Hepatocyte (in vitro differentiated cells): ENCODE measurements at regions not wholly inside any gene's neighbourhood (a gene's known extent, or its start where the extent isn't known, plus 50 kb on each side); places are given as distances from the start of the nearest gene placed in this dataset.

Source experiments
- DNase-seq: peaks from one replicate; pipeline ENCODE4 v3.0.0-alpha.2; 2016; ENCODE audit warnings: low spot score
- H2AFZ ChIP-seq: fragments of 200-600 bp; sonication (generic); 2 replicates; pipeline ENCODE4 v1.6.0; 2016; ENCODE audit warnings: antibody characterized with exemption, mild to moderate bottlenecking
- H3K27ac ChIP-seq: fragments of 200-600 bp; sonication (generic); 2 replicates; pipeline ENCODE4 v1.5.1; 2016; ENCODE audit warnings: mild to moderate bottlenecking
- H3K27me3 ChIP-seq: fragments of 200-600 bp; sonication (generic); 2 replicates; pipeline ENCODE4 v1.6.1; 2016
- H3K36me3 ChIP-seq: fragments of 200-600 bp; sonication (generic); replicated peaks from 2 replicates; pipeline ENCODE4 v1.5.1; 2016; ENCODE audit warnings: low read depth; ENCODE audit not compliant: insufficient read depth
- H3K4me1 ChIP-seq: fragments of 200-600 bp; sonication (generic); 2 replicates; pipeline ENCODE4 v1.5.1; 2016; ENCODE audit warnings: mild to moderate bottlenecking, moderate library complexity; ENCODE audit not compliant: insufficient read depth
- H3K4me2 ChIP-seq: fragments of 200-600 bp; sonication (generic); 2 replicates; pipeline ENCODE4 v1.6.0; 2016
- H3K4me3 ChIP-seq: fragments of 200-600 bp; sonication (generic); 2 replicates; pipeline ENCODE4 v1.5.1; 2016; ENCODE audit warnings: mild to moderate bottlenecking
- H3K79me2 ChIP-seq: fragments of 200-600 bp; sonication (generic); 2 replicates; pipeline ENCODE4 v1.6.0; 2017; ENCODE audit warnings: mild to moderate bottlenecking
- H3K9me2 ChIP-seq: fragments of 200-600 bp; sonication (generic); replicated peaks from 2 replicates; pipeline ENCODE4 v1.6.0; 2017; ENCODE audit warnings: mild to moderate bottlenecking; ENCODE audit not compliant: insufficient read depth
- H3K9me3 ChIP-seq: fragments of 200-600 bp; sonication (generic); 2 replicates; pipeline ENCODE4 v1.5.1; 2016; ENCODE audit warnings: low read depth, mild to moderate bottlenecking
- H4K20me1 ChIP-seq: fragments of 200-600 bp; sonication (generic); 2 replicates; pipeline ENCODE4 v1.6.0; 2016; ENCODE audit warnings: mild to moderate bottlenecking; ENCODE audit not compliant: insufficient read depth, poor library complexity, severe bottlenecking
- EZH2 ChIP-seq: fragments of 200-600 bp; sonication (generic); IDR thresholded peaks from 2 replicates; pipeline ENCODE4 v1.6.1; 2016; ENCODE audit warnings: antibody characterized with exemption, mild to moderate bottlenecking, borderline replicate concordance
- EZH2phosphoT487 ChIP-seq: fragments of 200-600 bp; sonication (generic); IDR thresholded peaks from one replicate; pipeline ENCODE4 v1.6.1; 2018; ENCODE audit warnings: antibody characterized with exemption, mild to moderate bottlenecking, low read depth, moderate library complexity; ENCODE audit not compliant: unreplicated experiment, severe bottlenecking
- WGBS: methylation state at CpG from one replicate; pipeline ENCODE4 v1.1.6; 2016; ENCODE audit warnings: low lambda C conversion rate; ENCODE audit errors: missing lambda C conversion rate; 5-methylcytosine and 5-hydroxymethylcytosine counted together
- TF ChIP-seq, protein P1 (sequence below): fragments of 200-600 bp; sonication (generic); IDR thresholded peaks from 2 replicates; pipeline ENCODE4 v1.5.1; 2016; ENCODE audit warnings: antibody characterized with exemption, mild to moderate bottlenecking; ENCODE audit not compliant: poor library complexity

DNA sequence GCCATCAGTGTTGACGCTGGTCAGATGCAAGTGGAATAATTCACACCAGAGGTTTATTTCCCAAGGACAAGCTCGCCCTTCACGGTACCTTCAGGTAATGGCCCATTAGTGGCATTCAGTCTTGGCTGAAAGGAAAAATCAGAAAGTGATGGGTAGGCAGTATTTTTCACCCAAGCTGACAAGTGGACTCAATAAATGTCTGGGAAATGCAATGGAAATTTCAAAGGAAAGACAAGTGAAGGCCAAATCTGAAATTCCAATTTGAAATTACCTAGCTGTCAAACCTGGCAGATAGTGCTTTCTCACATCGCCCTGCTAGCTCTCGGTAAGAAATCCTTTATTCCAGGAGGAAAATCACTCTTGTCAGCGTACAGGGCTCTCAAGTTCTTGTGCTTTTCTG is 413.5 kb downstream of the OCA2 start:
- WGBS, result 92% methylated on average over 6 of the region's 6 CpGs
- Histone ChIP-seq H3K4me2 (no peak overlapping the region), H3K4me1 (peaks cover 6% of the 10 kb centered on the region), H2AFZ (no peak overlapping the region), H3K36me3 (no peaks in the 10 kb centered on the region), H3K27ac (no peak overlapping the region), H3K4me3 (no peak overlapping the region), H3K9me2 (no peaks in the 10 kb centered on the region), H4K20me1 (no peaks in the 10 kb centered on the region), H3K9me3 (no peaks in the 10 kb centered on the region), H3K27me3 (no peaks in the 10 kb centered on the region), H3K79me2 (no peaks in the 10 kb centered on the region)
- DNase-seq, result no peak
- TF ChIP-seq, protein P1, sequence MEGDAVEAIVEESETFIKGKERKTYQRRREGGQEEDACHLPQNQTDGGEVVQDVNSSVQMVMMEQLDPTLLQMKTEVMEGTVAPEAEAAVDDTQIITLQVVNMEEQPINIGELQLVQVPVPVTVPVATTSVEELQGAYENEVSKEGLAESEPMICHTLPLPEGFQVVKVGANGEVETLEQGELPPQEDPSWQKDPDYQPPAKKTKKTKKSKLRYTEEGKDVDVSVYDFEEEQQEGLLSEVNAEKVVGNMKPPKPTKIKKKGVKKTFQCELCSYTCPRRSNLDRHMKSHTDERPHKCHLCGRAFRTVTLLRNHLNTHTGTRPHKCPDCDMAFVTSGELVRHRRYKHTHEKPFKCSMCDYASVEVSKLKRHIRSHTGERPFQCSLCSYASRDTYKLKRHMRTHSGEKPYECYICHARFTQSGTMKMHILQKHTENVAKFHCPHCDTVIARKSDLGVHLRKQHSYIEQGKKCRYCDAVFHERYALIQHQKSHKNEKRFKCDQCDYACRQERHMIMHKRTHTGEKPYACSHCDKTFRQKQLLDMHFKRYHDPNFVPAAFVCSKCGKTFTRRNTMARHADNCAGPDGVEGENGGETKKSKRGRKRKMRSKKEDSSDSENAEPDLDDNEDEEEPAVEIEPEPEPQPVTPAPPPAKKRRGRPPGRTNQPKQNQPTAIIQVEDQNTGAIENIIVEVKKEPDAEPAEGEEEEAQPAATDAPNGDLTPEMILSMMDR, result no peak
- no peak for TF ChIP-seq EZH2
- no peak for TF ChIP-seq EZH2phosphoT487

DNA sequence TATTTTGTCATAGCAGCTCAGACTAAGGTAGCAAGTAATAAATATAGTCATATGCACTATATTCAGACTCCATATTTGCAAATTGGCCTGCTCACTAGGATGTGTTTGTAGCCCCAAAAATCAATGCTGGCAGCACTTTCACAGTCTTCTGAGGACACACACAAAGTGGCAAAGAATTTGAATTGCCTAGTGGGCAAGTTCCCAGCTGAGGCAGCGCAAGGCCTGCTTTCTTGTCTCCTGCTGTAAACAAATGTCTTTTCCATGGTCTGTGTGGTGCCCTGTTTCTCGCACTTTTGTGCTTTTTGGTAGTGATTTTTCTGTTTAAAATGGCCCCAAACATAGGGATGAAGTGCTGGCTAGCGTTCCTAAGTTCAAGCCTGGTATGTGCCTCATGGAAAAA is 416.0 kb downstream of the OCA2 start:
- no peak for DNase-seq
- H3K27me3 ChIP-seq, result no peaks in the 10 kb centered on the region
- 92% methylated on average over 3 of the region's 3 CpGs for WGBS
- no peaks in the 10 kb centered on the region for H4K20me1 ChIP-seq
- no peak overlapping the region for H3K4me3 ChIP-seq
- no peak overlapping the region for H3K4me2 ChIP-seq
- no peaks in the 10 kb centered on the region for H3K79me2 ChIP-seq
- no peak for TF ChIP-seq EZH2phosphoT487
- TF ChIP-seq, protein P1, result no peak
- TF ChIP-seq EZH2, result no peak
- H3K9me2 ChIP-seq, result no peaks in the 10 kb centered on the region
- H3K36me3 ChIP-seq, result no peaks in the 10 kb centered on the region
- no peak overlapping the region for H3K27ac ChIP-seq
- H3K4me1 ChIP-seq, result peaks cover 6% of the 10 kb centered on the region
- H2AFZ ChIP-seq, result no peak overlapping the region
- no peaks in the 10 kb centered on the region for H3K9me3 ChIP-seq

DNA sequence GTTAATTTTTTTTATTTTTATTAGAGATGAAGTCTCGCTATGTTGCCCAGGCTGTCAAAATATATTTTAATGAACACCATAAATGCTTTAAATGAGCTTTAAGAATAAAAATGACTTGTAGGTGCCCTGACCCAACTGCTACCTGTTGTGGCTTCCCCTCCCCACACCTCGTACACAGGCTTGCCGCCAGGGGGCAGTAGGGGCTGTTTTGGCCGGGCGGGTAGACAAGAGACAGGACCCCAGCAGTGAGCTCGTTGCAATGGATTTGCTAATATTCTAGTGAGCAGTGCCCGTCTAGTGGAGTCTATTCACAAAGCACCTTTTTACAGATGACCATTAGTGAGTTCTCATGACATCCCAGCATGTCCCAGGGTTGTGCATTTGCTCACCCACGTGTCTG is 418.1 kb downstream of the OCA2 start:
- Histone ChIP-seq H3K9me3 (no peaks in the 10 kb centered on the region), H2AFZ (no peak overlapping the region), H3K4me1 (peaks cover 3% of the 10 kb centered on the region), H3K9me2 (no peaks in the 10 kb centered on the region), H4K20me1 (no peaks in the 10 kb centered on the region), H3K36me3 (no peaks in the 10 kb centered on the region), H3K27ac (no peak overlapping the region), H3K4me3 (no peak overlapping the region), H3K4me2 (no peak overlapping the region), H3K27me3 (no peaks in the 10 kb centered on the region), H3K79me2 (no peaks in the 10 kb centered on the region)
- DNase-seq, result no peak
- WGBS, result 85% methylated on average over 7 of the region's 8 CpGs
- no peak for TF ChIP-seq EZH2
- no peak for TF ChIP-seq EZH2phosphoT487
- TF ChIP-seq, protein P1, result no peak

DNA sequence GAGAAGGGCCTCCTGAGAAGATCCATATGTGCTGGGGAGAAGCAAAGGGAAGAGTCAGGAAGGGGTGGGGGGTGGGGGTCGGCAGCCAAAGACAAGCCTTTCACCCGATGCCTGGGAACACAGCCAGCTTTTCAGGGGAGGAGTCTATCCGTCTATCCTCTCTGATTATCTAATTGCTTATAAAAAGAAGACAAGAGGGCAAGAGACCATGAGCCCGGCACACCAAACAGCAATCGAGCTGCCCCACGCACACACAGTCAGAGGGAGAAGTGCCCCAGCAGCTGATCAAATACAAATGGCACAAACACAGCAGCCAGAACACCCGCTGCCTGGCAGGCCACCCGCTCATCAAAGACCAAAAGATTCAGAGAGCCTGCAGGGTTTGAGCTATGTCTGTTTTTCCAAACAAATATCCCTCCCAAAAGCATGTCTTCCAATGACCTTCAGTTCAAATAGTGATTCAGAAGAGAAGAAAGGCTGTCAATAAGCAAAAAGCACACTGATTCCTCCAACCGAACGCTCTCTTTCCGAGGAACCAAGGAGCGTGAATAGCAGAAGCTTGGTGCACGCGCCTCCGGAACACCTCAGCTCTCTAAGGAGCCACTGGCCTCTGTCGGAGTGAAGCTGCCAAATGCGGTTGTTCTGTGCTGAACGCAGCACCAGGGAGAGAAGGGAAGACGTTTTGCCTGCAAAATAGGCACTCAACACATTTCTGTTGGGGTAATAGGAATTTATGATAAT is 419.2 kb downstream of the OCA2 start:
- Histone ChIP-seq H3K9me3 (no peaks in the 10 kb centered on the region), H3K4me3 (no peak overlapping the region), H3K27ac (peak overlapping the region; percentile 14), H2AFZ (no peak overlapping the region), H3K9me2 (no peaks in the 10 kb centered on the region), H3K4me2 (peak overlapping the region; percentile 67), H3K4me1 (no peaks in the 10 kb centered on the region), H4K20me1 (no peaks in the 10 kb centered on the region), H3K79me2 (no peaks in the 10 kb centered on the region), H3K36me3 (no peaks in the 10 kb centered on the region), H3K27me3 (no peaks in the 10 kb centered on the region)
- peak; percentile 43 for DNase-seq
- TF ChIP-seq, protein P1, result no peak
- no peak for TF ChIP-seq EZH2phosphoT487
- TF ChIP-seq EZH2, result no peak
- WGBS, result 32% methylated on average over 17 of the region's 19 CpGs
